GM08714 (cell line): ENCODE measurements at regions not wholly inside any gene's neighbourhood (a gene's known extent, or its start where the extent isn't known, plus 50 kb on each side); places are given as distances from the start of the nearest gene placed in this dataset.

Experiments
- H3K4me3 ChIP-seq: fragments of 200-500 bp; sonication (Bioruptor generic); 2 replicates; pipeline ENCODE4 v1.5.1; 2014; ENCODE audit warnings: mild to moderate bottlenecking, low read length, inconsistent platforms
- ZNF274 ChIP-seq: IDR thresholded peaks from 2 replicates; pipeline ENCODE4 v1.6.1; 2012; ENCODE audit warnings: mild to moderate bottlenecking, low read depth, low read length

DNA sequence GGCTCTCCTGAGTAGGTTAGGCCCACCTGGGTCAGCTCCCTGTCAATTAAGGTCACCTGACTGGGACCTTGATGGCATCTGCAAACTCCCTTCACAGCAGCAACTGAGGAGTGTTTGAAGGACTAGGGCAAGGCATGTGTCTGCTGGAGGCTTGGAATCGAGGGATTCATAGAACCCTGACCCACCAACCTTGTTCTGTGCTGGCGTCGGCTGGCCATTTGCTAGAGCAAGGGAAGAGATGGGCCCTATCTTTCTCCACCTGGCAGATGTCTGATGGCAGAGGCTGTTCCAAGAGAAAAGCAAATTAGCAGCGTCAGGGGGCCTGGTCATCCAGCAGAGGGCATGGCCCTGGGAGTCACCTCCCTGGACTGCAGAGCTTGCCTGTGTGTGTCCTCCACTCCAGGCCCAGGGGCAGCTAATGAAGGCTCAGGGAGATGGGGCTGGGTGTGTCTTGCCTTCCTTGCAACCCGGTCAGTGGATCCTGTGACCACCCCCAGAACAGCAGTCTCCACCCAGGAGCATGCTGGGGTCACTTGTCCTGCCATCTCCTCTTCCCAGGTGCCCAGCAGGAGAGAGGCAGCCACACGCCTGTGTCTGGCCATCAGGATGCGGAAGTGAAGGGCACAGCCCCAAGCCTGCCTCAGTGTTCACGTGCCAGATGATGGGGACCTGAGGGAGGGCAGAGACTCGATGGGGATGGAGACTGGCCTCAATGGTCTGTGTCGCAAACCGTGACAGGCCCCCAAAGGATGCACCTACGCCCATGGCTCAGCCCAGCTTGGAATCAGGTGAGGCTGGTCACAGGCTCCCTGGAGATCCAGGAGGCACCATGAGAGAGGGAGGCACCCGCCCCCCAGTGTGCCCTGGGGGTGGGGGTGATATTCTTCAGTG, 53.9 kb downstream of the BARX1 start:
- TF ChIP-seq ZNF274, result no peak
- H3K4me3 ChIP-seq, result no peak overlapping the region

- no peak overlapping the region for H3K4me3 ChIP-seq
- TF ChIP-seq ZNF274, result no peak
These were observed 54.7 kb downstream of the BARX1 start for GRCh38 chr9:93900436-93900819.

GRCh38 chr9:93899609-93900435, 55.3 kb downstream of the BARX1 start:
- no peak for TF ChIP-seq ZNF274

GRCh38 chr9:93898502-93899426, 56.4 kb downstream of the BARX1 start:
- no peak overlapping the region for H3K4me3 ChIP-seq
- TF ChIP-seq ZNF274, result no peak

More at GRCh38 chr9:93899609-93900435, 55.3 kb downstream of the BARX1 start:
- H3K4me3 ChIP-seq, result no peak overlapping the region

- no peak for TF ChIP-seq ZNF274
- no peak overlapping the region for H3K4me3 ChIP-seq
These were observed 57.1 kb downstream of the BARX1 start for GRCh38 chr9:93898026-93898425.

DNA sequence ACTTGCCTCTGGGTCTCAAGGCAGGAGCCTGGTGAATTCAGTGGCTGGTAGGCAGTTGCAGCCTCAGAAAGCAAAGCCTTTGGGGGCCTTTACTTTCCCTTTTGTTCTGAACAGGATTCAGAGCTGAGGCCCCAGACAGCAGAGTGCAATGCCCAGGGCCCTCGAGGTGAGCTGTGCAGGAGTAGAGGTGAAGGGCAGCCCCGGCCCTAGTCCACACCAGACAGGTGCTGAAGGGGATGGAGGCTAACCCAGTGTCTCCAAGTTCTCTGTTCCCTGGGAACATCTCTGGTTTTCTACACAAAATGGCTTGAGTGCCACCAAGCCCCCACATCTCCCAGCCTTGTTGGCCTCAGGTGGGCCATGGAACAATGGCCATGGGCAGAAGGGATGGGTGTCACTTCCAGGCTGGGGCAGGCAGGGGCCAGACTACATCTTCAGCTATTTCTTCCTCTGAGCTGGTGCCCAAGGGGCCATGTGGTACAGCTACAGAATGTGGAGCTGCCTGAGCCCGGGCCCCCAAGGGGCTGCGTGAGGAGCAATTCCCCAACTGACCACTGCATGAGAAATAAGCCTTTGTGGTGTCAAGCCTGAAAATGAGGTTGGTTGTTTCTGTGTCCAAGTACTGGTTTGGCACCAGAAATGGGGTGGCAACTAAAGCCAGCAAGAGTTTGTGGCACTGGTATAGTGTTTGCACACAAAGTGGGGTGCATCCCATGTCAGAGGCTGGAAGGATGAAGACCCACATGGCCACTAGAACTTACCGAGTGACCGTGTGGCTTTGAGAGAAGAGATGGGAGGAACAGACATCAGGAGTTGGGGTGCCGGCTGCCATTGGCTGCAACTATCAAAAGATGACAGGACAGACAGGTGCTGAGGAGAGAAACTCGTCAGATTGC, 57.8 kb downstream of the BARX1 start:
- no peak overlapping the region for H3K4me3 ChIP-seq
- TF ChIP-seq ZNF274, result no peak

GRCh38 chr9:93896496-93897033, 58.6 kb downstream of the BARX1 start:
- TF ChIP-seq ZNF274, result no peak
- H3K4me3 ChIP-seq, result no peak overlapping the region

- no peak for TF ChIP-seq ZNF274
- H3K4me3 ChIP-seq, result no peak overlapping the region
These were observed 59.1 kb downstream of the BARX1 start for GRCh38 chr9:93896093-93896492.

DNA sequence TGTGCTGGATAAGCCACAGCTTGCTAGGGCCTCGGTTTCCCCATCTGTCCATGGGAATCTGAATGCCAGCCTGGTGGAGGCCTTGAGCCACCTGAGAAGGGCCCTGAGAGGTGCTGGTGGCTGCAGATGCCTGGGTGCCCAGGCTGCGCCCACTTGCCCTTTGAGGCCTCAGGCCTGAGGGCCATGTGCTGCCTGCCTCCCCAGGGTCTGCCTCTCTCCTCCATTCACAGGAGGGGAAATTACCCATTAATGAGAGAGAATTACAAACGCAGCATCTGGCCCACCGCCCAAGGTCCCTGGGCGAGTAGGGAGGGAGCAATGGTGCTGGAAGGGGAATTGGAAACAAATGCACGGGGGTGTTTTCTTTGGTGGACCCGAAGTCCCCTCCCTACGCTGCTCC, 59.6 kb downstream of the BARX1 start:
- TF ChIP-seq ZNF274, result no peak
- H3K4me3 ChIP-seq, result no peak overlapping the region

GRCh38 chr9:93894691-93895079, 60.5 kb downstream of the BARX1 start:
- TF ChIP-seq ZNF274, result no peak
- H3K4me3 ChIP-seq, result no peak overlapping the region

GRCh38 chr9:93893899-93894690, 61.1 kb downstream of the BARX1 start:
- no peak overlapping the region for H3K4me3 ChIP-seq
- no peak for TF ChIP-seq ZNF274

GRCh38 chr9:93893194-93893593, 62.0 kb downstream of the BARX1 start:
- H3K4me3 ChIP-seq, result no peak overlapping the region
- no peak for TF ChIP-seq ZNF274

DNA sequence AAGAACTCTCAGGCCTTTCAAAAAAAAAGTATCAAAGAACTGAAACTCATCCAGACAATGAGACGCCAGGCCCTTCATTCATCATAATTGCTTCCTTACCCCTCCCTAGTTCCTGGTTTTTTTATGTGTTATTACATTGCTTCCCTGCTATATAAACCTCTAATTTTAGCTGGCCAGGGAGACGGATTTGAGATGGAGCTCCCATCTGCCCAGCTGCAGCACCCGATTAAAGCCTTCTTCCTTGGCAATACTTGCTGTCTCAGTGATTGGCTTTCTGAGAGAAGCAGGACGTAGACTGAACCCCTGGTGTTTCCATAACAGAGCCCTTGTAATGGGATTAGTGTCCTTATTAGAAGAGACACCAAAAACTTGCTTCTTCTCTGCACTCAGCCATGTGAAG, 62.4 kb downstream of the BARX1 start:
- H3K4me3 ChIP-seq, result no peak overlapping the region
- TF ChIP-seq ZNF274, result no peak
